Astrocyte of the cerebellum (primary cell): ENCODE measurements at regions not wholly inside any gene's neighbourhood (a gene's known extent, or its start where the extent isn't known, plus 50 kb on each side); places are given as distances from the start of the nearest gene placed in this dataset.

Experiments used
- DNase-seq: peaks from one replicate; pipeline ENCODE4 v3.0.0-alpha.2; 2011; ENCODE audit warnings: low read depth
- H3K4me3 ChIP-seq: 2 replicates; pipeline ENCODE4 v1.5.1; 2011; ENCODE audit warnings: mild to moderate bottlenecking, low read depth, low read length, moderate library complexity
- in situ Hi-C: cut with HindIII; loops from 2 replicates; pipeline ENCODE4 v1.10.0; 2017; ENCODE audit warnings: low sequenced_read_pairs
- TF ChIP-seq, protein P1 (sequence below): IDR thresholded peaks from 2 replicates; pipeline ENCODE4 v1.5.1; 2012; ENCODE audit warnings: low read length, low read depth, moderate library complexity, mild to moderate bottlenecking; ENCODE audit errors: missing control alignments

DNA sequence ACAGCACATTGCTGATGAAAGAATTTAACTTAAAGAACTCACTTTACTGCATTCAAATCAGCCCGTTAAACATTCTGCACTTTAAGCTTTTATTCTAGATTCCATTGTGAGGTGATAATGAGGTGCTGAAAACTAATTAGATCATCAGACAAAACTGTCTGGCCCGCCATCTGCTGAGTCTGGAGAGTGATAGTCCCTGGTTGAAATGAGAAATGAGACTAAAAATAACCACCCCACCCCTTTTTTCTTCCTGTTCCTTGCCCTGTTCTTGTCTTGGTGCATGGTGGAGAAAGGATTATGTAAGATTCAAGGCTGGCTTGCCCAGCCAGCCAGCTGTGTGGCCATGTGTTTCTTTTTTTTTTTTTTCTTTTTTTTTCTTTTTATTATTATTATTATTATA lies 277.0 kb upstream of the COBL start:
- TF ChIP-seq, protein P1, sequence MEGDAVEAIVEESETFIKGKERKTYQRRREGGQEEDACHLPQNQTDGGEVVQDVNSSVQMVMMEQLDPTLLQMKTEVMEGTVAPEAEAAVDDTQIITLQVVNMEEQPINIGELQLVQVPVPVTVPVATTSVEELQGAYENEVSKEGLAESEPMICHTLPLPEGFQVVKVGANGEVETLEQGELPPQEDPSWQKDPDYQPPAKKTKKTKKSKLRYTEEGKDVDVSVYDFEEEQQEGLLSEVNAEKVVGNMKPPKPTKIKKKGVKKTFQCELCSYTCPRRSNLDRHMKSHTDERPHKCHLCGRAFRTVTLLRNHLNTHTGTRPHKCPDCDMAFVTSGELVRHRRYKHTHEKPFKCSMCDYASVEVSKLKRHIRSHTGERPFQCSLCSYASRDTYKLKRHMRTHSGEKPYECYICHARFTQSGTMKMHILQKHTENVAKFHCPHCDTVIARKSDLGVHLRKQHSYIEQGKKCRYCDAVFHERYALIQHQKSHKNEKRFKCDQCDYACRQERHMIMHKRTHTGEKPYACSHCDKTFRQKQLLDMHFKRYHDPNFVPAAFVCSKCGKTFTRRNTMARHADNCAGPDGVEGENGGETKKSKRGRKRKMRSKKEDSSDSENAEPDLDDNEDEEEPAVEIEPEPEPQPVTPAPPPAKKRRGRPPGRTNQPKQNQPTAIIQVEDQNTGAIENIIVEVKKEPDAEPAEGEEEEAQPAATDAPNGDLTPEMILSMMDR = no peak
- in situ Hi-C loops = no loop called here
- H3K4me3 ChIP-seq = no peak overlapping the region
- DNase-seq = no peak

DNA sequence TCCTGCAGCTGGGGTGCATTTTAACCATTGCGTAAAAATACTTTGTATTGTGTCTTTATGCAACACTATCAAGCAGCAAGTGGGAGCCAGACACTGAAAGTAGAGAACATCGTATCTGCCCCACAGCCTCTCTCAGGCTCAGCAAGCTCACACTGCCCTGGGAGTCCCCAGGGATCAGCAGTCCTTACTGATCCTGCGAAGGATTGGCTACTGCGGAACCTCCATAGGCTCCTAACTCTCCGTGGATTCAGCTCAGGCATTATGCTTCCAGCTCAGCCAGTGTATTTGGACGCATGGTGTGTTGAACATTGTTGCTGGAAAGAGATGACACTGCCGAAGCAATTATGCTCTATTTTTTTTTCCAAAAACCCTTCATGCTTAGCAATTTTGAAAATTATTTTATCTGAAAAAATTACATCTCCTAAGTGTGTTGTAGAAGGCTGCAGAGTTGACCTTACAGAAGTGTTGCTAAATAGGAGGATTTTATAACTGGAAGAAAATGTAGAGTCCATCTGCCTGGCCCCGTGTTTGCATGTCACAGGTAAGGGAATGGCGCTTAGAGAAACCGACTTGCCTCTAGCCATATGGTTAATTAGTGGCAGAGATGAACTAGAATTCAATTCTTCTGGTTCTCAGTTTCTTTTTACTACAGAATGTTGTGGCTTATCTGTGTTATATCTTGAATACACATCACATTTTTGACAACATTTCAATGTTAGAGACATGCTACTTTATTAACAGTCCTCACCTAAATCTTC lies 276.4 kb upstream of the COBL start:
- TF ChIP-seq, protein P1 = no peak
- in situ Hi-C loops = no loop called here
- no peak overlapping the region for H3K4me3 ChIP-seq
- no peak for DNase-seq

DNA sequence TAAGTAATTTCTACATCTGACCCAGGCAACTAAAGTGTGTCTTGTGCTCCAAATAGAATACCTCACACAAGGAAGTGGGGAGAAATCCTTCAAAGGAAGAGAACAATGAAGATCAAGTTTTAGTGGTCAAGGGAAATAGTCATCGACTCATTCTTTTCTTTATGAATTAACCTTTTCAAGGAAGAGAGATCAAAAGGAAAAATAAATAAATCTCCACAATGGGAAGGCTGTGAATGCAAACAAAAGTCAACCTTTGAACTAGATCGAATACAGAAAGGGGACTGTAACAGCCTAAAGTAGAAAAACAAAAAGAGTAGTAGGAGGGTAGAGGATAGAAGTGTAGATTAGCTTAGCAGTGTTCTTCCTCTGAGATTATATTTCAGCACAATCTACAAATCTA lies 274.6 kb upstream of the COBL start:
- in situ Hi-C loops = no loop called here
- no peak for DNase-seq
- TF ChIP-seq, protein P1 = no peak
- no peak overlapping the region for H3K4me3 ChIP-seq

DNA sequence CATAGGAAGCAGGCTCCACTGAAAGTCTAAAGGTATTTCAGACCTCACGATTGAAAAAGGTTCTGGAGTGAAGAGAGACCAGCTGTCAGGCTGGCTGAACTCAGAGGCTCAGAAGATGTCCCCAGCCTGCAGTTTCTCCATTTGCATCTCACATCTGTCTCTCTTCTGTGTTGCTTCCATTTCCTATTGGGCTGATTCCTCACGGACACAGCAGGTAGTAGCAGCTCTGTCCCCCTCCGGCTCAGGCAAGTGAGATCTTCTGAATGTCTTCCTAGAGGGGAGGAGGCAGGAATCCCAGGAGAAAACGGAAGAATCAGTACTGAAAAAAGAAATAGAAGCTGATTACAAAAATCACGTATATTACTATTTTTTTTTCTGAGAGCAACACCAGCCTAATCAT lies 274.1 kb upstream of the COBL start:
- TF ChIP-seq, protein P1 = no peak
- DNase-seq = no peak
- H3K4me3 ChIP-seq = no peak overlapping the region
- in situ Hi-C loops = no loop called here

DNA sequence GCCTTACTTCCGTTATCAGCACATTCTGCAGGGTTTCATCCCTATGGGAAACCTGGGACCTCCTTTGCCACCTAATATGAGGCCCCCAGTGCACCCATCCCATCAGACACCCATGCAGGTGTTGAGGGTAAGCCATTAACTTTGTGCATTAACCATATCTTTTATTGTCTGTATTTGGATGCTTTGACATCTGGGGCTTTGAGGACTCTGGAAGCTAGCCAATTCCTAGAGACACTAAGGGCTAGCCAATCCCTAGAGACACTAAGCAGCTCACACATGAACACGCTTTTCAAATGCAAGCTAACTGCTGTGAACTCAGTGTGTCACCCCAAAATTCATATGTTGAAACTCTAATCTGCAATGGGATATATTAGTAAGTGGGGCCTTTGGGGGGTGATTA lies 272.5 kb upstream of the COBL start:
- TF ChIP-seq, protein P1 = no peak
- no peak overlapping the region for H3K4me3 ChIP-seq
- DNase-seq = no peak
- in situ Hi-C loops = no loop called here

DNA sequence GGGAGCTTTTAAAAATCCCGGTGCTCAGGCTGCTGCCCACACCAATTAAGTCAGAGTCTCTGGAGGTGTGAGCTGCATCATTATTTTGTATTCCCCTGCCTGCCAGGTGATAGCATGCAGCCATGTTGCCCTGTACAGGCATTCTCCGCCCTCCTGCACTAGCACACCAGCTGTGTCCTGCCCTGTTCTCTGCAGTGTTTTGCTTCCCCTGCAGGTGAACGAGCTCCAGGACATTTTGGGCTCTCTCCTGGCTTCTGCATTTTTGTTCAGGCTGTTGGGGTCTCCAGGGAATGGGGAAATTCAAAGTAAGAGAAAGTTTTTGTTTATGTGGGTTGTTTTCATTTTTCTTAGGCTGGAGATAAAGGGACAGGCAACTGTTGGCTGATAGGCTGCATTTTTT lies 271.0 kb upstream of the COBL start:
- DNase-seq = no peak
- H3K4me3 ChIP-seq = no peak overlapping the region
- TF ChIP-seq, protein P1 = no peak
- in situ Hi-C loops = no loop called here
